Right lobe of liver (tissue), 4 donors: ENCODE measurements at regions not wholly inside any gene's neighbourhood (a gene's known extent, or its start where the extent isn't known, plus 50 kb on each side); places are given as distances from the start of the nearest gene placed in this dataset.

Experiments used
- POLR2A ChIP-seq: fragments of 450-650 bp; IDR thresholded peaks from one replicate; pipeline ENCODE4 v1.6.1; 2017; ENCODE audit warnings: antibody characterized with exemption, mild to moderate bottlenecking
- TF ChIP-seq, protein P1 (sequence below), 4 donors: fragments of 200-600 bp in 3 of 4; fragments of 450-650 bp in 1 of 4; IDR thresholded peaks; one replicate each; pipeline versions ENCODE4 v1.5.1 to v1.8.0; 2016 to 2022; ENCODE audit warnings: antibody characterized with exemption in 4 of 4, mild to moderate bottlenecking in 2 of 4
- donor health status: DM: no; HTN: no; CAD: no.
- donor health status: DM: no; HTN: no; CAD: no.
- donor health status: DM: no; HTN: yes; CAD: no.

GRCh38 chr3:105006164-105006563, 360.5 kb upstream of the ALCAM start:
- no peak for TF ChIP-seq POLR2A
- TF ChIP-seq, protein P1, sequence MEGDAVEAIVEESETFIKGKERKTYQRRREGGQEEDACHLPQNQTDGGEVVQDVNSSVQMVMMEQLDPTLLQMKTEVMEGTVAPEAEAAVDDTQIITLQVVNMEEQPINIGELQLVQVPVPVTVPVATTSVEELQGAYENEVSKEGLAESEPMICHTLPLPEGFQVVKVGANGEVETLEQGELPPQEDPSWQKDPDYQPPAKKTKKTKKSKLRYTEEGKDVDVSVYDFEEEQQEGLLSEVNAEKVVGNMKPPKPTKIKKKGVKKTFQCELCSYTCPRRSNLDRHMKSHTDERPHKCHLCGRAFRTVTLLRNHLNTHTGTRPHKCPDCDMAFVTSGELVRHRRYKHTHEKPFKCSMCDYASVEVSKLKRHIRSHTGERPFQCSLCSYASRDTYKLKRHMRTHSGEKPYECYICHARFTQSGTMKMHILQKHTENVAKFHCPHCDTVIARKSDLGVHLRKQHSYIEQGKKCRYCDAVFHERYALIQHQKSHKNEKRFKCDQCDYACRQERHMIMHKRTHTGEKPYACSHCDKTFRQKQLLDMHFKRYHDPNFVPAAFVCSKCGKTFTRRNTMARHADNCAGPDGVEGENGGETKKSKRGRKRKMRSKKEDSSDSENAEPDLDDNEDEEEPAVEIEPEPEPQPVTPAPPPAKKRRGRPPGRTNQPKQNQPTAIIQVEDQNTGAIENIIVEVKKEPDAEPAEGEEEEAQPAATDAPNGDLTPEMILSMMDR (IDR thresholded peaks at IDR 0.05), result no peak
